Nephron (organoid): ENCODE measurements at regions not wholly inside any gene's neighbourhood (a gene's known extent, or its start where the extent isn't known, plus 50 kb on each side); places are given as distances from the start of the nearest gene placed in this dataset.

Experiments used
- H3K27ac Mint-ChIP-seq, 3 experiments: 2 replicates each; pipeline ENCODE4 v1.8.0; 2020; ENCODE audit warnings: mixed read lengths in 3 of 3, mild to moderate bottlenecking in 2 of 3, moderate library complexity in 1 of 3
- H3K27me3 Mint-ChIP-seq: 2 replicates; pipeline ENCODE4 v1.8.0; 2021; ENCODE audit warnings: low read depth, mild to moderate bottlenecking, moderate library complexity, mixed read lengths
- H3K36me3 Mint-ChIP-seq: 2 replicates; pipeline ENCODE4 v1.8.0; 2020; ENCODE audit warnings: low read depth, mixed read lengths
- H3K4me1 Mint-ChIP-seq: 2 replicates; pipeline ENCODE4 v1.8.0; 2020; ENCODE audit warnings: mixed read lengths
- H3K4me3 Mint-ChIP-seq, 3 experiments: 2 replicates each; pipeline ENCODE4 v1.8.0; 2020; ENCODE audit warnings: mild to moderate bottlenecking in 3 of 3, mixed read lengths in 3 of 3, moderate library complexity in 2 of 3
- H3K9me3 Mint-ChIP-seq: 2 replicates; pipeline ENCODE4 v1.8.0; 2020; ENCODE audit warnings: mixed read lengths
- CTCF ChIP-seq, 3 experiments: fragments of 200-600 bp; sonication (generic); IDR thresholded peaks; one replicate each; pipeline ENCODE4 v1.5.0; 2021; ENCODE audit warnings: antibody characterized with exemption in 3 of 3; ENCODE audit not compliant: unreplicated experiment in 3 of 3

- H3K4me3 Mint-ChIP-seq: no peak overlapping the region
- H3K27me3 Mint-ChIP-seq: no peaks in the 10 kb centered on the region
- no peaks in the 10 kb centered on the region for H3K4me1 Mint-ChIP-seq
- H3K27ac Mint-ChIP-seq: no peak overlapping the region
- H3K9me3 Mint-ChIP-seq: peaks cover 7% of the 10 kb centered on the region
- no peaks in the 10 kb centered on the region for H3K36me3 Mint-ChIP-seq
- no peak for TF ChIP-seq CTCF (IDR thresholded peaks at IDR 0.05; ENCODE audit: unreplicated experiment in 3 of 3)
Measured at GRCh38 chr5:106566031-106566430, 1104.7 kb downstream of the EFNA5 start.

GRCh38 chr5:106545325-106545724, 1125.4 kb downstream of the EFNA5 start:
- Mint-ChIP-seq H3K4me3 (no peak overlapping the region), H3K36me3 (no peaks in the 10 kb centered on the region), H3K27ac (no peak overlapping the region), H3K9me3 (peaks cover 30% of the 10 kb centered on the region), H3K27me3 (no peaks in the 10 kb centered on the region), H3K4me1 (no peaks in the 10 kb centered on the region)
- TF ChIP-seq CTCF (IDR thresholded peaks at IDR 0.05; ENCODE audit: unreplicated experiment in 3 of 3): no peak

GRCh38 chr5:106543330-106543729, 1127.4 kb downstream of the EFNA5 start:
- no peak for TF ChIP-seq CTCF (IDR thresholded peaks at IDR 0.05; ENCODE audit: unreplicated experiment in 3 of 3)
- H3K27ac Mint-ChIP-seq: no peak overlapping the region

GRCh38 chr5:106530150-106530549, 1140.6 kb downstream of the EFNA5 start:
- no peaks in the 10 kb centered on the region for H3K9me3 Mint-ChIP-seq
- H3K4me1 Mint-ChIP-seq: no peaks in the 10 kb centered on the region
- no peak overlapping the region for H3K27ac Mint-ChIP-seq
- H3K27me3 Mint-ChIP-seq: no peaks in the 10 kb centered on the region
- H3K4me3 Mint-ChIP-seq: no peak overlapping the region
- TF ChIP-seq CTCF (IDR thresholded peaks at IDR 0.05; ENCODE audit: unreplicated experiment in 3 of 3): no peak
- no peaks in the 10 kb centered on the region for H3K36me3 Mint-ChIP-seq

More at GRCh38 chr5:106543330-106543729, 1127.4 kb downstream of the EFNA5 start:
- no peaks in the 10 kb centered on the region for H3K36me3 Mint-ChIP-seq
- no peak overlapping the region for H3K4me3 Mint-ChIP-seq
- no peaks in the 10 kb centered on the region for H3K4me1 Mint-ChIP-seq
- no peaks in the 10 kb centered on the region for H3K27me3 Mint-ChIP-seq
- H3K9me3 Mint-ChIP-seq: peaks cover 34% of the 10 kb centered on the region

GRCh38 chr5:106525438-106525837, 1145.3 kb downstream of the EFNA5 start:
- no peak for TF ChIP-seq CTCF (IDR thresholded peaks at IDR 0.05; ENCODE audit: unreplicated experiment in 3 of 3)
- H3K27me3 Mint-ChIP-seq: no peaks in the 10 kb centered on the region
- H3K4me3 Mint-ChIP-seq: no peak overlapping the region
- H3K9me3 Mint-ChIP-seq: no peaks in the 10 kb centered on the region
- no peaks in the 10 kb centered on the region for H3K36me3 Mint-ChIP-seq
- H3K27ac Mint-ChIP-seq: no peak overlapping the region
- H3K4me1 Mint-ChIP-seq: peaks cover 11% of the 10 kb centered on the region

- no peak overlapping the region for H3K27ac Mint-ChIP-seq
- H3K4me3 Mint-ChIP-seq: no peak overlapping the region
- H3K27me3 Mint-ChIP-seq: no peaks in the 10 kb centered on the region
- no peaks in the 10 kb centered on the region for H3K9me3 Mint-ChIP-seq
- peaks cover 11% of the 10 kb centered on the region for H3K4me1 Mint-ChIP-seq
- no peaks in the 10 kb centered on the region for H3K36me3 Mint-ChIP-seq
- no peak for TF ChIP-seq CTCF (IDR thresholded peaks at IDR 0.05; ENCODE audit: unreplicated experiment in 3 of 3)
Measured at GRCh38 chr5:106523852-106524251, 1146.9 kb downstream of the EFNA5 start.
